ENCODE measurements at regions not wholly inside any gene's neighbourhood (a gene's known extent, or its start where the extent isn't known, plus 50 kb on each side); places are given as distances from the start of the nearest gene placed in this dataset.

GRCh38 chr13:55615081-55615480 lies 1525.6 kb upstream of the PRR20A start:
- H3K79me1 ChIP-seq (ENCODE audit: low read depth, low read length): no peaks in the 10 kb centered on the region
- no peak overlapping the region for H2BK12ac ChIP-seq (ENCODE audit: low read depth, low read length)
- no peaks in the 10 kb centered on the region for H3K79me2 ChIP-seq (ENCODE audit: control insufficient read depth in 1 of 2, insufficient read depth in 2 of 2, low read length in 2 of 2)
- H3K23me2 ChIP-seq (ENCODE audit: low read depth, low read length): no peaks in the 10 kb centered on the region
- DNase-seq (ENCODE audit: low read depth in 1 of 2, low spot score in 2 of 2): no peak
- no peak overlapping the region for H3K14ac ChIP-seq (ENCODE audit: insufficient read length)
- CTCF ChIA-PET (ENCODE audit: partially characterized antibody): no interaction called here
- H3K23ac ChIP-seq (ENCODE audit: insufficient read length): no peak overlapping the region
- H2BK120ac ChIP-seq (replicated peaks; ENCODE audit: low read depth, low read length): no peak overlapping the region
- no peak overlapping the region for H3K9ac ChIP-seq (replicated peaks in 1 of 4; ENCODE audit: extremely low read depth in 1 of 4, low read depth in 3 of 4, low read length in 3 of 4)
- no peak overlapping the region for H4K91ac ChIP-seq (replicated peaks; ENCODE audit: insufficient read length, low read length)
- H3K9me3 ChIP-seq (ENCODE audit: insufficient read depth in 2 of 2, low read depth in 1 of 2, low read length in 1 of 2): no peaks in the 10 kb centered on the region
- no peak overlapping the region for H3K27ac ChIP-seq (ENCODE audit: low read depth, low read length)
- H3K4ac ChIP-seq (replicated peaks; ENCODE audit: insufficient read length, low read depth, low read length): no peak overlapping the region
- H4K20me1 ChIP-seq (replicated peaks in 1 of 2; ENCODE audit: control insufficient read depth in 1 of 2, insufficient read depth in 2 of 2, low read length in 2 of 2): no peaks in the 10 kb centered on the region
- no peak overlapping the region for H2AFZ ChIP-seq (ENCODE audit: low read length)
- no peak for FAIRE-seq
- H3K18ac ChIP-seq (ENCODE audit: extremely low read depth, low read length): no peak overlapping the region
- no peak overlapping the region for H3K56ac ChIP-seq (replicated peaks; ENCODE audit: insufficient read length, low read depth, low read length)
- H4K8ac ChIP-seq (ENCODE audit: extremely low read depth, insufficient read depth, low read length): no peak overlapping the region
- no peak overlapping the region for H2BK15ac ChIP-seq (ENCODE audit: low read length)
- H2BK20ac ChIP-seq (ENCODE audit: low read length): no peak overlapping the region
- no peaks in the 10 kb centered on the region for H3K36me3 ChIP-seq (ENCODE audit: control insufficient read depth in 2 of 4, insufficient read depth in 4 of 4, low read length in 3 of 4)
- H3K4me1 ChIP-seq (replicated peaks in 1 of 4; ENCODE audit: control insufficient read depth in 3 of 4, insufficient read depth in 4 of 4, low read length in 3 of 4): no peaks in the 10 kb centered on the region
- no peak overlapping the region for H2AK5ac ChIP-seq (ENCODE audit: low read depth, low read length)
- no peak overlapping the region for H3K4me3 ChIP-seq (ENCODE audit: extremely low read depth in 1 of 4, insufficient read depth in 2 of 4, low read depth in 3 of 4, low read length in 4 of 4)
- POLR2A ChIA-PET (ENCODE audit: partially characterized antibody): no interaction called here
- WGBS, 2 experiments (ENCODE audit: extremely low coverage in 1 of 2, insufficient coverage in 1 of 2, insufficient read length in 1 of 2, insufficient replicate concordance in 2 of 2, low coverage in 1 of 2, low lambda C conversion rate in 2 of 2, missing lambda C conversion rate in 1 of 2): 96% methylated on average over 1 of the region's 1 CpG; no CpG with 5 or more reads in 1 of the 2 experiments
- no peak overlapping the region for H3K4me2 ChIP-seq (ENCODE audit: insufficient read depth in 1 of 2, low read depth in 2 of 2, low read length in 2 of 2)
- no peak overlapping the region for H2BK5ac ChIP-seq (ENCODE audit: low read depth, low read length)
- H3K27me3 ChIP-seq (replicated peaks in 1 of 4; ENCODE audit: control insufficient read depth in 3 of 4, extremely low read depth in 1 of 4, insufficient read depth in 3 of 4, low read length in 3 of 4): no peaks in the 10 kb centered on the region
- no peak overlapping the region for H4K5ac ChIP-seq (ENCODE audit: insufficient read length, low read depth, low read length)
- TF ChIP-seq MAFK (IDR thresholded peaks at IDR 0.05; ENCODE audit: low read depth, low read length): no peak

Measured in H1 (cell line).